IMR-90 (cell line): ENCODE measurements at regions not wholly inside any gene's neighbourhood (a gene's known extent, or its start where the extent isn't known, plus 50 kb on each side); places are given as distances from the start of the nearest gene placed in this dataset.

Experiments
- ATAC-seq: fragments of 200-7000 bp; cut with Tn5 transposase; 2 replicates; pipeline ENCODE4 v1.9.1; 2020; ENCODE audit warnings: low read depth, mild to moderate bottlenecking, moderate library complexity
- BruUV-seq: library from RNA; stranded (reverse); fragments of 400-500 nt; replicated peaks from 2 replicates; lab custom pipeline; 2021; lab: Mats Ljungman, UMichigan
- CTCF ChIA-PET: fragments of 300-600 bp; formaldehyde crosslinking; extraction: SDS; loops from one replicate; lab custom pipeline; 2021; ENCODE audit warnings: antibody characterized with exemption; lab: Yijun Ruan, JAX
- POLR2A ChIA-PET: fragments of 300-600 bp; sonication (Branson Sonifier 250); formaldehyde crosslinking; loops from one replicate; lab custom pipeline; 2022; ENCODE audit warnings: antibody characterized with exemption; ENCODE audit not compliant: unreplicated experiment; lab: Charles Lee
- DNase-seq: peaks from one replicate; pipeline ENCODE4 v3.0.0; 2013
- H2AFZ ChIP-seq: replicated peaks from 2 replicates; pipeline ENCODE3; 2013; ENCODE audit warnings: low read length, mild to moderate bottlenecking; ENCODE audit not compliant: poor library complexity
- H2AK5ac ChIP-seq: 2 replicates; pipeline ENCODE4 v1.6.1; 2013; ENCODE audit warnings: low read depth, low read length, inconsistent platforms
- H2AK9ac ChIP-seq: replicated peaks from 2 replicates; pipeline ENCODE3; 2013; ENCODE audit warnings: mild to moderate bottlenecking, low read depth, low read length, moderate library complexity; ENCODE audit not compliant: poor library complexity
- H2BK120ac ChIP-seq: 2 replicates; pipeline ENCODE4 v1.6.1; 2013; ENCODE audit warnings: low read depth, low read length, inconsistent platforms
- H2BK15ac ChIP-seq: 3 replicates; pipeline ENCODE4 v1.6.1; 2013; ENCODE audit warnings: low read depth, low read length, inconsistent platforms
- H2BK20ac ChIP-seq: 2 replicates; pipeline ENCODE4 v1.6.1; 2013; ENCODE audit warnings: low read depth, mild to moderate bottlenecking, inconsistent platforms, low read length, moderate library complexity
- H2BK5ac ChIP-seq: 2 replicates; pipeline ENCODE4 v1.6.1; 2013; ENCODE audit warnings: mild to moderate bottlenecking, low read depth, low read length, inconsistent platforms; ENCODE audit not compliant: poor library complexity, severe bottlenecking
- H3K14ac ChIP-seq: replicated peaks from 2 replicates; pipeline ENCODE4 v1.6.1; 2013; ENCODE audit warnings: low read depth, low read length, inconsistent platforms
- H3K18ac ChIP-seq: 2 replicates; pipeline ENCODE4 v1.6.1; 2013; ENCODE audit warnings: low read depth, low read length, control low read depth
- H3K23ac ChIP-seq: 2 replicates; pipeline ENCODE4 v1.6.1; 2013; ENCODE audit warnings: low read depth, low read length, inconsistent platforms
- H3K27ac ChIP-seq: 2 replicates; pipeline ENCODE4 v1.5.1; 2013; ENCODE audit warnings: mild to moderate bottlenecking, control low read depth, low read length; ENCODE audit not compliant: insufficient read depth
- H3K27me3 ChIP-seq: 2 replicates; pipeline ENCODE4 v1.6.1; 2013; ENCODE audit warnings: low read length; ENCODE audit not compliant: control insufficient read depth, insufficient read depth
- H3K36me3 ChIP-seq: 2 replicates; pipeline ENCODE4 v1.6.1; 2013; ENCODE audit warnings: low read length, mixed read lengths; ENCODE audit not compliant: control insufficient read depth, insufficient read depth
- H3K4ac ChIP-seq: 2 replicates; pipeline ENCODE4 v1.6.1; 2013; ENCODE audit warnings: low read depth, low read length, inconsistent platforms
- H3K4me1 ChIP-seq: 2 replicates; pipeline ENCODE4 v1.6.1; 2013; ENCODE audit warnings: low read length, mixed read lengths; ENCODE audit not compliant: control insufficient read depth, insufficient read depth
- H3K4me2 ChIP-seq: 2 replicates; pipeline ENCODE4 v1.6.1; 2013; ENCODE audit warnings: low read depth, mild to moderate bottlenecking, control low read depth, low read length, moderate library complexity
- H3K4me3 ChIP-seq: 2 replicates; pipeline ENCODE4 v1.5.1; 2013; ENCODE audit warnings: low read depth, mild to moderate bottlenecking, control low read depth, low read length, moderate library complexity; ENCODE audit not compliant: insufficient read depth
- H3K56ac ChIP-seq: 2 replicates; pipeline ENCODE4 v1.6.1; 2013; ENCODE audit warnings: low read length, inconsistent platforms; ENCODE audit not compliant: insufficient read depth; ENCODE audit errors: extremely low read depth
- H3K79me1 ChIP-seq, 2 experiments: 2 replicates each; pipeline ENCODE4 v1.6.1; 2013; ENCODE audit warnings: low read length in 2 of 2, inconsistent platforms in 1 of 2, low read depth in 1 of 2
- H3K9ac ChIP-seq: 2 replicates; pipeline ENCODE4 v1.6.1; 2013; ENCODE audit warnings: low read depth, low read length, control low read depth
- H3K9me1 ChIP-seq: 2 replicates; pipeline ENCODE4 v1.6.1; 2013; ENCODE audit warnings: low read length, inconsistent platforms; ENCODE audit not compliant: insufficient read depth
- H3K9me3 ChIP-seq: 2 replicates; pipeline ENCODE4 v1.6.1; 2013; ENCODE audit warnings: low read length; ENCODE audit not compliant: control insufficient read depth, insufficient read depth
- H4K20me1 ChIP-seq: 2 replicates; pipeline ENCODE4 v1.6.1; 2013; ENCODE audit warnings: low read length, inconsistent platforms; ENCODE audit not compliant: insufficient read depth
- H4K5ac ChIP-seq: 2 replicates; pipeline ENCODE4 v1.6.1; 2013; ENCODE audit warnings: mild to moderate bottlenecking, low read depth, low read length, control low read depth
- H4K8ac ChIP-seq, 2 experiments: 2 replicates each; pipeline ENCODE4 v1.6.1; 2013; ENCODE audit warnings: low read depth in 2 of 2, low read length in 2 of 2, control low read depth in 1 of 2, inconsistent platforms in 1 of 2
- H4K91ac ChIP-seq: 2 replicates; pipeline ENCODE4 v1.6.1; 2013; ENCODE audit warnings: low read depth, low read length, inconsistent platforms; ENCODE audit not compliant: insufficient read depth
- BHLHE40 ChIP-seq: fragments of 150-350 bp; IDR thresholded peaks from 2 replicates; pipeline ENCODE4 v1.6.1; 2016; ENCODE audit warnings: mild to moderate bottlenecking, low read depth, low read length
- CEBPB ChIP-seq: IDR thresholded peaks from 2 replicates; pipeline ENCODE4 v1.6.1; 2012; ENCODE audit warnings: low read depth, low read length, improper control_type of control experiment
- CHD1 ChIP-seq: IDR thresholded peaks from 2 replicates; pipeline ENCODE4 v1.6.1; 2012; ENCODE audit warnings: low read depth, low read length, improper control_type of control experiment
- CTCF ChIP-seq: conservative IDR thresholded peaks from 2 replicates; pipeline ENCODE4 v1.5.1; 2012; ENCODE audit warnings: mild to moderate bottlenecking, low read depth, low read length, improper control_type of control experiment
- ELK1 ChIP-seq: fragments of 150-350 bp; IDR thresholded peaks from 2 replicates; pipeline ENCODE4 v1.6.1; 2016; ENCODE audit warnings: low read depth, mild to moderate bottlenecking, low read length, moderate library complexity, borderline replicate concordance
- FOS ChIP-seq: fragments of 150-350 bp; IDR thresholded peaks from 2 replicates; pipeline ENCODE4 v1.6.1; 2016; ENCODE audit warnings: low read depth, low read length
- MAFK ChIP-seq: IDR thresholded peaks from 2 replicates; pipeline ENCODE4 v1.6.1; 2012; ENCODE audit warnings: low read depth, low read length, improper control_type of control experiment
- MAZ ChIP-seq: IDR thresholded peaks from 2 replicates; pipeline ENCODE4 v1.6.1; 2012; ENCODE audit warnings: low read depth, mild to moderate bottlenecking, low read length, improper control_type of control experiment, moderate library complexity, borderline replicate concordance
- MXI1 ChIP-seq: IDR thresholded peaks from 2 replicates; pipeline ENCODE4 v1.6.1; 2012; ENCODE audit warnings: low read depth, mild to moderate bottlenecking, low read length, moderate library complexity, borderline replicate concordance
- NFE2L2 ChIP-seq: fragments of 150-350 bp; IDR thresholded peaks from 2 replicates; pipeline ENCODE4 v1.6.1; 2016; ENCODE audit warnings: low read depth, mild to moderate bottlenecking, low read length
- POLR2A ChIP-seq: IDR thresholded peaks from 2 replicates; pipeline ENCODE4 v1.6.1; 2012; ENCODE audit warnings: mild to moderate bottlenecking, low read depth, low read length
- RAD21 ChIP-seq: IDR thresholded peaks from 2 replicates; pipeline ENCODE4 v1.6.1; 2012; ENCODE audit warnings: low read length, improper control_type of control experiment
- RCOR1 ChIP-seq: IDR thresholded peaks from 2 replicates; pipeline ENCODE4 v1.6.1; 2012; ENCODE audit warnings: mild to moderate bottlenecking, low read length, improper control_type of control experiment; ENCODE audit not compliant: insufficient replicate concordance
- RFX5 ChIP-seq: IDR thresholded peaks from 2 replicates; pipeline ENCODE4 v1.8.0; 2012; ENCODE audit warnings: low read depth, mild to moderate bottlenecking, low read length, moderate library complexity
- SMC3 ChIP-seq: fragments of 150-350 bp; IDR thresholded peaks from 2 replicates; pipeline ENCODE4 v1.6.1; 2016; ENCODE audit warnings: low read depth, mild to moderate bottlenecking, antibody characterized with exemption, low read length, moderate library complexity
- USF2 ChIP-seq: fragments of 150-350 bp; IDR thresholded peaks from 2 replicates; pipeline ENCODE4 v1.6.1; 2017; ENCODE audit warnings: mild to moderate bottlenecking, antibody characterized with exemption, low read length, low read depth
- WGBS, 2 experiments: methylation state at CpG; one replicate each; pipeline versions ENCODE4 v1.1.5 to v1.1.7; 2013; ENCODE audit warnings: missing lambda C conversion rate in 2 of 2; ENCODE audit not compliant: insufficient read length in 1 of 2; ENCODE audit errors: extremely low coverage in 2 of 2; 5-methylcytosine and 5-hydroxymethylcytosine counted together
- dilution Hi-C: fragments of 300-500 bp; cut with HindIII; formaldehyde crosslinking; loops from one replicate; pipeline ENCODE4 v1.14.3; 2018; ENCODE audit warnings: low sequenced_read_pairs; ENCODE audit not compliant: unreplicated experiment
- in situ Hi-C: fragments of 300-500 bp; cut with MboI; formaldehyde crosslinking; loops from 3 replicates; pipeline ENCODE4 v1.14.3; 2019; ENCODE audit warnings: low sequenced_read_pairs, inconsistent platforms, mixed read lengths
- intact Hi-C: fragments of 100-400 bp; cut with micrococcal nuclease; formaldehyde crosslinking; loops from 2 replicates; pipeline ENCODE4 v1.10.0; 2022

- Histone ChIP-seq H3K27ac (no peak overlapping the region), H2BK15ac (no peak overlapping the region), H2AFZ (no peak overlapping the region), H3K23ac (no peak overlapping the region), H3K4me3 (no peak overlapping the region), H2BK5ac (no peak overlapping the region), H2BK20ac (no peak overlapping the region), H3K18ac (no peak overlapping the region), H2AK9ac (no peak overlapping the region), H3K9me3 (no peaks in the 10 kb centered on the region), H3K4me2 (no peak overlapping the region), H3K56ac (no peak overlapping the region), H2AK5ac (no peak overlapping the region), H3K4ac (no peak overlapping the region), H3K9me1 (no peaks in the 10 kb centered on the region), H3K9ac (no peak overlapping the region), H3K14ac (no peak overlapping the region), H3K79me1 (no peaks in the 10 kb centered on the region), H4K8ac (no peak overlapping the region), H3K27me3 (no peaks in the 10 kb centered on the region), H4K91ac (no peak overlapping the region), H3K36me3 (no peaks in the 10 kb centered on the region), H3K4me1 (no peaks in the 10 kb centered on the region), H4K5ac (no peak overlapping the region), H2BK120ac (no peak overlapping the region), H4K20me1 (no peaks in the 10 kb centered on the region)
- DNase-seq (no peak), ATAC-seq (no peak)
- no TSS peak for BruUV-seq
- dilution Hi-C loops (no loop called here), intact Hi-C loops (no loop called here), in situ Hi-C loops (no loop called here)
- no CpG with 5 or more reads among the region's 3 CpGs for WGBS, 2 experiments
- POLR2A ChIA-PET = no interaction called here
- CTCF ChIA-PET = no interaction called here
- no peak for TF ChIP-seq CHD1
- TF ChIP-seq MXI1 = no peak
- TF ChIP-seq MAFK = no peak
- TF ChIP-seq USF2 = no peak
- no peak for TF ChIP-seq NFE2L2
- no peak for TF ChIP-seq SMC3
- TF ChIP-seq RFX5 = no peak
- no peak for TF ChIP-seq BHLHE40
- no peak for TF ChIP-seq POLR2A
- no peak for TF ChIP-seq FOS
- TF ChIP-seq RAD21 = no peak
- TF ChIP-seq ELK1 = no peak
- no peak for TF ChIP-seq CTCF
- no peak for TF ChIP-seq MAZ
- TF ChIP-seq RCOR1 = no peak
- no peak for TF ChIP-seq CEBPB
Observed at GRCh38 chr6:12431023-12431422, 140.9 kb downstream of the EDN1 start.
